Chondrocyte (in vitro differentiated cells): ENCODE measurements at regions not wholly inside any gene's neighbourhood (a gene's known extent, or its start where the extent isn't known, plus 50 kb on each side); places are given as distances from the start of the nearest gene placed in this dataset.
A peak's percentile ranks its signal among the peaks of the same experiment; 100 is the strongest.

Experiments
- DNase-seq: peaks from one replicate; pipeline ENCODE4 v3.0.0; 2021; ENCODE audit warnings: mixed read lengths, low spot score
- H3K27ac Mint-ChIP-seq: one replicate; pipeline ENCODE4 v1.8.0; 2021; ENCODE audit warnings: mild to moderate bottlenecking, moderate library complexity, mixed read lengths; ENCODE audit not compliant: unreplicated experiment
- H3K27me3 Mint-ChIP-seq: 2 replicates; pipeline ENCODE4 v1.8.0; 2021; ENCODE audit warnings: low read depth, mixed read lengths
- H3K36me3 Mint-ChIP-seq: 2 replicates; pipeline ENCODE4 v1.8.0; 2021; ENCODE audit warnings: low read depth, mixed read lengths
- H3K4me1 Mint-ChIP-seq: 2 replicates; pipeline ENCODE4 v1.8.0; 2021; ENCODE audit warnings: low read depth, mild to moderate bottlenecking, mixed read lengths
- H3K4me3 Mint-ChIP-seq: one replicate; pipeline ENCODE4 v1.8.0; 2021; ENCODE audit warnings: mild to moderate bottlenecking, moderate library complexity, mixed read lengths; ENCODE audit not compliant: unreplicated experiment
- H3K9me3 Mint-ChIP-seq: 2 replicates; pipeline ENCODE4 v1.8.0; 2021; ENCODE audit warnings: low read depth, mixed read lengths
- CTCF ChIP-seq: fragments of 200-600 bp; sonication (generic); IDR thresholded peaks from 2 replicates; pipeline ENCODE4 v1.5.0; 2021; ENCODE audit warnings: antibody characterized with exemption, mild to moderate bottlenecking, moderate library complexity

- no peak overlapping the region for H3K4me3 Mint-ChIP-seq
- H3K4me1 Mint-ChIP-seq, result no peaks in the 10 kb centered on the region
- H3K27ac Mint-ChIP-seq, result no peak overlapping the region
- peaks cover 2% of the 10 kb centered on the region for H3K9me3 Mint-ChIP-seq
- DNase-seq, result no peak
- TF ChIP-seq CTCF, result peak; percentile 79
- H3K36me3 Mint-ChIP-seq, result peaks cover 2% of the 10 kb centered on the region
- peaks cover 17% of the 10 kb centered on the region for H3K27me3 Mint-ChIP-seq
These were observed 131.2 kb downstream of the BUD13 start for GRCh38 chr11:116641561-116642045.

- no peak overlapping the region for H3K4me3 Mint-ChIP-seq
- TF ChIP-seq CTCF, result no peak
- H3K27ac Mint-ChIP-seq, result no peak overlapping the region
- H3K36me3 Mint-ChIP-seq, result peaks cover 2% of the 10 kb centered on the region
- H3K9me3 Mint-ChIP-seq, result peaks cover 2% of the 10 kb centered on the region
- no peaks in the 10 kb centered on the region for H3K4me1 Mint-ChIP-seq
- DNase-seq, result no peak
- peaks cover 18% of the 10 kb centered on the region for H3K27me3 Mint-ChIP-seq
These were observed 132.0 kb downstream of the BUD13 start for GRCh38 chr11:116640641-116641402.

DNA sequence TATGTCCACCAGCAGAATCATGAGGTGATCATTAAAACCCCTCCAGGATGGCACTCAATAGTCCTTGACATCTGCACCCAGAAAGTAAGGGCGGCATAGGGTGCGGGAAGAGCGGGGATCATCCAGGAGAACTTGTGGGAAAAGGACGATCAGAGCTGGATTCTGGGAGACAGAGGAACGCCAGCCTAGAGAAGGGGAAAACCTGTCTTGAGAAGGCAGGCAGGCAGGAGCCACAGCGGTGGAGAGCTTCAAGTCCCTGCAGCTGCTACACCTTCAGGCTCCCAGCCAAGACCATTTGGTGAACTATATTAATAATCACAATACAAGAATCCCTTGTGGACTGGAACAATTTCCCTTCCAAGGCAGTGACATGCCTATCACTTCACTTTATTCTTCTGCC, 134.3 kb downstream of the BUD13 start:
- no peaks in the 10 kb centered on the region for H3K4me1 Mint-ChIP-seq
- TF ChIP-seq CTCF, result no peak
- no peaks in the 10 kb centered on the region for H3K9me3 Mint-ChIP-seq
- H3K4me3 Mint-ChIP-seq, result no peak overlapping the region
- no peak overlapping the region for H3K27ac Mint-ChIP-seq
- H3K36me3 Mint-ChIP-seq, result no peaks in the 10 kb centered on the region
- no peak for DNase-seq
- H3K27me3 Mint-ChIP-seq, result peaks cover 16% of the 10 kb centered on the region

GRCh38 chr11:116637766-116638165, 135.0 kb downstream of the BUD13 start:
- no peak for TF ChIP-seq CTCF
- Mint-ChIP-seq H3K27ac (no peak overlapping the region), H3K9me3 (no peaks in the 10 kb centered on the region), H3K27me3 (peaks cover 16% of the 10 kb centered on the region), H3K4me3 (no peak overlapping the region), H3K4me1 (no peaks in the 10 kb centered on the region), H3K36me3 (no peaks in the 10 kb centered on the region)
- DNase-seq, result no peak

GRCh38 chr11:116636341-116636929, 136.4 kb downstream of the BUD13 start:
- H3K4me1 Mint-ChIP-seq, result no peaks in the 10 kb centered on the region
- no peaks in the 10 kb centered on the region for H3K36me3 Mint-ChIP-seq
- no peaks in the 10 kb centered on the region for H3K9me3 Mint-ChIP-seq
- no peak overlapping the region for H3K27ac Mint-ChIP-seq
- DNase-seq, result no peak
- H3K27me3 Mint-ChIP-seq, result peaks cover 15% of the 10 kb centered on the region
- no peak overlapping the region for H3K4me3 Mint-ChIP-seq
- no peak for TF ChIP-seq CTCF
